WTC11 (cell line): ENCODE measurements at regions not wholly inside any gene's neighbourhood (a gene's known extent, or its start where the extent isn't known, plus 50 kb on each side); places are given as distances from the start of the nearest gene placed in this dataset.

Experiments used
- ATF1 ChIP-seq: sonication (generic); formaldehyde crosslinking; IDR thresholded peaks from 2 replicates; pipeline ENCODE4 v1.8.1; 2023; ENCODE audit warnings: mild to moderate bottlenecking, moderate library complexity, missing genetic modification reagents
- CREB1 ChIP-seq: sonication (generic); formaldehyde crosslinking; IDR thresholded peaks from 2 replicates; pipeline ENCODE4 v1.8.0; 2023; ENCODE audit warnings: mild to moderate bottlenecking, missing genetic modification reagents
- FOXP1 ChIP-seq: sonication (generic); formaldehyde crosslinking; IDR thresholded peaks from 2 replicates; pipeline ENCODE4 v1.8.0; 2022; ENCODE audit warnings: missing genetic modification reagents, mild to moderate bottlenecking, moderate library complexity, borderline replicate concordance
- JUN ChIP-seq: sonication (generic); formaldehyde crosslinking; IDR thresholded peaks from 2 replicates; pipeline ENCODE4 v1.8.0; 2023; ENCODE audit warnings: mild to moderate bottlenecking, missing genetic modification reagents
- KAT7 ChIP-seq: sonication (generic); formaldehyde crosslinking; IDR thresholded peaks from 2 replicates; pipeline ENCODE4 v1.8.1; 2023; ENCODE audit warnings: missing genetic modification reagents, mild to moderate bottlenecking, borderline replicate concordance
- NR1H2 ChIP-seq: sonication (generic); formaldehyde crosslinking; IDR thresholded peaks from 2 replicates; pipeline ENCODE4 v1.9.0; 2021; ENCODE audit warnings: mild to moderate bottlenecking, moderate library complexity, missing genetic modification reagents
- NR2C2 ChIP-seq: sonication (generic); formaldehyde crosslinking; IDR thresholded peaks from 2 replicates; pipeline ENCODE4 v1.8.0; 2022; ENCODE audit warnings: mild to moderate bottlenecking, missing genetic modification reagents
- TCF7 ChIP-seq: sonication (generic); formaldehyde crosslinking; IDR thresholded peaks from 2 replicates; pipeline ENCODE4 v1.8.0; 2022; ENCODE audit warnings: mild to moderate bottlenecking, low read depth, missing genetic modification reagents, moderate library complexity
- ZNF138 ChIP-seq: sonication (generic); formaldehyde crosslinking; conservative IDR thresholded peaks from 2 replicates; pipeline ENCODE4 v1.8.1; 2022; ENCODE audit warnings: mild to moderate bottlenecking, moderate library complexity, missing genetic modification reagents
- TF ChIP-seq, protein P1 (sequence below): fragments of 200-600 bp; IDR thresholded peaks from 2 replicates; pipeline ENCODE4 v1.8.0; 2022; ENCODE audit warnings: antibody characterized with exemption
- TF ChIP-seq, protein P2 (sequence below): sonication (generic); formaldehyde crosslinking; IDR thresholded peaks from 2 replicates; pipeline ENCODE4 v1.8.0; 2023; ENCODE audit warnings: missing genetic modification reagents, mild to moderate bottlenecking, borderline replicate concordance
- TF ChIP-seq, protein P3 (sequence below): sonication (generic); formaldehyde crosslinking; IDR thresholded peaks from 2 replicates; pipeline ENCODE4 v1.8.1; 2023; ENCODE audit warnings: mild to moderate bottlenecking, moderate library complexity, missing genetic modification reagents
- TF ChIP-seq, protein P4 (sequence below): sonication (generic); formaldehyde crosslinking; conservative IDR thresholded peaks from 2 replicates; pipeline ENCODE4 v1.8.1; 2023; ENCODE audit warnings: mild to moderate bottlenecking, low read depth, missing genetic modification reagents, moderate library complexity

DNA sequence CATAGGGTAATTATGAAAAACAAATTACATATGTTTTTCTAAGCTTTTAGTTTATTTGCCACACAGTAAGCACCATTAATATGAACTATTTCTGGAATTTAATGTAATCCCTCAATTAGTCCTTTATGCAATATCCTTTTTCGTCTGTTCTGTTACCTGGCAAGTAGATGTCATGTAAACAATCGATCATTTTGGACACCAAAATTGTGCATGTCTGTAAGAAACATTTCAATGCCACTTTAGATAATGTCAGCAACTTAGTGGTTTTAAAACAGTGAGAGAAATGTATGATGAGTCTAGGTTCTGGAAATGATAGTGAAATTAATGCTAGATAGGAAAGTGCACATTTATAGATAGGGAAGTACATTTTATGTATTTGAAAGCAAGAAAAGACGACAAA, 986.6 kb downstream of the ZPLD1 start:
- TF ChIP-seq, protein P1, sequence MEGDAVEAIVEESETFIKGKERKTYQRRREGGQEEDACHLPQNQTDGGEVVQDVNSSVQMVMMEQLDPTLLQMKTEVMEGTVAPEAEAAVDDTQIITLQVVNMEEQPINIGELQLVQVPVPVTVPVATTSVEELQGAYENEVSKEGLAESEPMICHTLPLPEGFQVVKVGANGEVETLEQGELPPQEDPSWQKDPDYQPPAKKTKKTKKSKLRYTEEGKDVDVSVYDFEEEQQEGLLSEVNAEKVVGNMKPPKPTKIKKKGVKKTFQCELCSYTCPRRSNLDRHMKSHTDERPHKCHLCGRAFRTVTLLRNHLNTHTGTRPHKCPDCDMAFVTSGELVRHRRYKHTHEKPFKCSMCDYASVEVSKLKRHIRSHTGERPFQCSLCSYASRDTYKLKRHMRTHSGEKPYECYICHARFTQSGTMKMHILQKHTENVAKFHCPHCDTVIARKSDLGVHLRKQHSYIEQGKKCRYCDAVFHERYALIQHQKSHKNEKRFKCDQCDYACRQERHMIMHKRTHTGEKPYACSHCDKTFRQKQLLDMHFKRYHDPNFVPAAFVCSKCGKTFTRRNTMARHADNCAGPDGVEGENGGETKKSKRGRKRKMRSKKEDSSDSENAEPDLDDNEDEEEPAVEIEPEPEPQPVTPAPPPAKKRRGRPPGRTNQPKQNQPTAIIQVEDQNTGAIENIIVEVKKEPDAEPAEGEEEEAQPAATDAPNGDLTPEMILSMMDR: no peak
- TF ChIP-seq NR2C2 (CRISPR knock-in tag) (no peak), JUN (CRISPR knock-in tag) (no peak), TCF7 (CRISPR knock-in tag) (no peak), NR1H2 (no peak), CREB1 (no peak), ATF1 (CRISPR knock-in tag) (no peak), ZNF138 (CRISPR knock-in tag) (no peak), KAT7 (no peak), FOXP1 (no peak)
- TF ChIP-seq, protein P2, sequence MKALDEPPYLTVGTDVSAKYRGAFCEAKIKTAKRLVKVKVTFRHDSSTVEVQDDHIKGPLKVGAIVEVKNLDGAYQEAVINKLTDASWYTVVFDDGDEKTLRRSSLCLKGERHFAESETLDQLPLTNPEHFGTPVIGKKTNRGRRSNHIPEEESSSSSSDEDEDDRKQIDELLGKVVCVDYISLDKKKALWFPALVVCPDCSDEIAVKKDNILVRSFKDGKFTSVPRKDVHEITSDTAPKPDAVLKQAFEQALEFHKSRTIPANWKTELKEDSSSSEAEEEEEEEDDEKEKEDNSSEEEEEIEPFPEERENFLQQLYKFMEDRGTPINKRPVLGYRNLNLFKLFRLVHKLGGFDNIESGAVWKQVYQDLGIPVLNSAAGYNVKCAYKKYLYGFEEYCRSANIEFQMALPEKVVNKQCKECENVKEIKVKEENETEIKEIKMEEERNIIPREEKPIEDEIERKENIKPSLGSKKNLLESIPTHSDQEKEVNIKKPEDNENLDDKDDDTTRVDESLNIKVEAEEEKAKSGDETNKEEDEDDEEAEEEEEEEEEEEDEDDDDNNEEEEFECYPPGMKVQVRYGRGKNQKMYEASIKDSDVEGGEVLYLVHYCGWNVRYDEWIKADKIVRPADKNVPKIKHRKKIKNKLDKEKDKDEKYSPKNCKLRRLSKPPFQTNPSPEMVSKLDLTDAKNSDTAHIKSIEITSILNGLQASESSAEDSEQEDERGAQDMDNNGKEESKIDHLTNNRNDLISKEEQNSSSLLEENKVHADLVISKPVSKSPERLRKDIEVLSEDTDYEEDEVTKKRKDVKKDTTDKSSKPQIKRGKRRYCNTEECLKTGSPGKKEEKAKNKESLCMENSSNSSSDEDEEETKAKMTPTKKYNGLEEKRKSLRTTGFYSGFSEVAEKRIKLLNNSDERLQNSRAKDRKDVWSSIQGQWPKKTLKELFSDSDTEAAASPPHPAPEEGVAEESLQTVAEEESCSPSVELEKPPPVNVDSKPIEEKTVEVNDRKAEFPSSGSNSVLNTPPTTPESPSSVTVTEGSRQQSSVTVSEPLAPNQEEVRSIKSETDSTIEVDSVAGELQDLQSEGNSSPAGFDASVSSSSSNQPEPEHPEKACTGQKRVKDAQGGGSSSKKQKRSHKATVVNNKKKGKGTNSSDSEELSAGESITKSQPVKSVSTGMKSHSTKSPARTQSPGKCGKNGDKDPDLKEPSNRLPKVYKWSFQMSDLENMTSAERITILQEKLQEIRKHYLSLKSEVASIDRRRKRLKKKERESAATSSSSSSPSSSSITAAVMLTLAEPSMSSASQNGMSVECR (CRISPR knock-in tag): no peak
- TF ChIP-seq, protein P3, sequence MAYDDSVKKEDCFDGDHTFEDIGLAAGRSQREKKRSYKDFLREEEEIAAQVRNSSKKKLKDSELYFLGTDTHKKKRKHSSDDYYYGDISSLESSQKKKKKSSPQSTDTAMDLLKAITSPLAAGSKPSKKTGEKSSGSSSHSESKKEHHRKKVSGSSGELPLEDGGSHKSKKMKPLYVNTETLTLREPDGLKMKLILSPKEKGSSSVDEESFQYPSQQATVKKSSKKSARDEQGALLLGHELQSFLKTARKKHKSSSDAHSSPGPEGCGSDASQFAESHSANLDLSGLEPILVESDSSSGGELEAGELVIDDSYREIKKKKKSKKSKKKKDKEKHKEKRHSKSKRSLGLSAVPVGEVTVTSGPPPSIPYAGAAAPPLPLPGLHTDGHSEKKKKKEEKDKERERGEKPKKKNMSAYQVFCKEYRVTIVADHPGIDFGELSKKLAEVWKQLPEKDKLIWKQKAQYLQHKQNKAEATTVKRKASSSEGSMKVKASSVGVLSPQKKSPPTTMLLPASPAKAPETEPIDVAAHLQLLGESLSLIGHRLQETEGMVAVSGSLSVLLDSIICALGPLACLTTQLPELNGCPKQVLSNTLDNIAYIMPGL (CRISPR knock-in tag): no peak
- TF ChIP-seq, protein P4, sequence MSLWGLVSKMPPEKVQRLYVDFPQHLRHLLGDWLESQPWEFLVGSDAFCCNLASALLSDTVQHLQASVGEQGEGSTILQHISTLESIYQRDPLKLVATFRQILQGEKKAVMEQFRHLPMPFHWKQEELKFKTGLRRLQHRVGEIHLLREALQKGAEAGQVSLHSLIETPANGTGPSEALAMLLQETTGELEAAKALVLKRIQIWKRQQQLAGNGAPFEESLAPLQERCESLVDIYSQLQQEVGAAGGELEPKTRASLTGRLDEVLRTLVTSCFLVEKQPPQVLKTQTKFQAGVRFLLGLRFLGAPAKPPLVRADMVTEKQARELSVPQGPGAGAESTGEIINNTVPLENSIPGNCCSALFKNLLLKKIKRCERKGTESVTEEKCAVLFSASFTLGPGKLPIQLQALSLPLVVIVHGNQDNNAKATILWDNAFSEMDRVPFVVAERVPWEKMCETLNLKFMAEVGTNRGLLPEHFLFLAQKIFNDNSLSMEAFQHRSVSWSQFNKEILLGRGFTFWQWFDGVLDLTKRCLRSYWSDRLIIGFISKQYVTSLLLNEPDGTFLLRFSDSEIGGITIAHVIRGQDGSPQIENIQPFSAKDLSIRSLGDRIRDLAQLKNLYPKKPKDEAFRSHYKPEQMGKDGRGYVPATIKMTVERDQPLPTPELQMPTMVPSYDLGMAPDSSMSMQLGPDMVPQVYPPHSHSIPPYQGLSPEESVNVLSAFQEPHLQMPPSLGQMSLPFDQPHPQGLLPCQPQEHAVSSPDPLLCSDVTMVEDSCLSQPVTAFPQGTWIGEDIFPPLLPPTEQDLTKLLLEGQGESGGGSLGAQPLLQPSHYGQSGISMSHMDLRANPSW (CRISPR knock-in tag): no peak
